HCT116 (cell line): ENCODE measurements at regions not wholly inside any gene's neighbourhood (a gene's known extent, or its start where the extent isn't known, plus 50 kb on each side); places are given as distances from the start of the nearest gene placed in this dataset.

Experiments used
- ATAC-seq: fragments of 200-7000 bp; cut with Tn5 transposase; 2 replicates; pipeline ENCODE4 v1.9.1; 2020; ENCODE audit warnings: mild to moderate bottlenecking, moderate library complexity
- BruUV-seq: library from RNA; stranded (reverse); fragments of 400-500 nt; replicated peaks from 2 replicates; lab custom pipeline; 2021; lab: Mats Ljungman, UMichigan
- CTCF ChIA-PET: fragments of 300-600 bp; sonication (Branson Sonifier 250); formaldehyde crosslinking; loops from one replicate; lab custom pipeline; 2021; ENCODE audit warnings: antibody characterized with exemption; lab: Charles Lee
- POLR2A ChIA-PET: fragments of 300-600, 350-600 bp; sonication (Branson Sonifier 250); formaldehyde crosslinking; loops from one replicate; lab custom pipeline; 2021; ENCODE audit warnings: antibody characterized with exemption; lab: Charles Lee
- RAD21 ChIA-PET, 2 experiments: fragments of 300-600 bp; sonication (Branson Sonifier 250); formaldehyde crosslinking; loops; one replicate each; lab custom pipeline; 2023; ENCODE audit warnings: low total read pairs in 2 of 2; ENCODE audit not compliant: uncharacterized antibody in 2 of 2, unreplicated experiment in 2 of 2, low non-redundant PET in 1 of 2; lab: Charles Lee
- DNase-seq: peaks from one replicate; pipeline ENCODE4 v3.0.0-alpha.2; 2010; ENCODE audit warnings: low read depth, low spot score
- H2AFZ ChIP-seq: fragments of 200-600 bp; shearing (Covaris generic), sonication (generic); 2 replicates; pipeline ENCODE4 v1.6.1; 2017; ENCODE audit warnings: low read depth, mixed run types, mixed read lengths, antibody characterized with exemption, low read length; ENCODE audit not compliant: poor library complexity, severe bottlenecking
- H3K27ac ChIP-seq: 2 replicates; pipeline ENCODE4 v1.5.1; 2012; ENCODE audit warnings: low read depth, low read length
- H3K27me3 ChIP-seq: fragments of 200-600 bp; sonication (generic); 2 replicates; pipeline ENCODE4 v1.6.1; 2016; ENCODE audit warnings: mixed run types, low read length, mixed read lengths; ENCODE audit not compliant: insufficient read depth
- H3K36me3 ChIP-seq, 2 experiments: fragments of 200-500 bp in 1 of 2; fragments of 200-600 bp in 1 of 2; sonication (Bioruptor generic) in 1 of 2; sonication (generic) in 1 of 2; 2 replicates each; pipeline versions ENCODE4 v1.5.1 to v1.6.1; 2014 to 2016; ENCODE audit warnings: low read length in 2 of 2, inconsistent platforms in 1 of 2, mixed read lengths in 1 of 2, mixed run types in 1 of 2; ENCODE audit not compliant: insufficient read depth in 2 of 2, control insufficient read depth in 1 of 2
- H3K4me1 ChIP-seq, 2 experiments: fragments of 200-600 bp in 1 of 2; sonication (generic) in 1 of 2; 2 replicates each; pipeline versions ENCODE4 v1.5.1 to v1.6.1; 2012 to 2017; ENCODE audit warnings: low read length in 2 of 2, inconsistent platforms in 1 of 2, mild to moderate bottlenecking in 1 of 2, mixed read lengths in 1 of 2, mixed run types in 1 of 2, moderate library complexity in 1 of 2; ENCODE audit not compliant: insufficient read depth in 2 of 2, control insufficient read depth in 1 of 2
- H3K4me2 ChIP-seq: fragments of 200-600 bp; sonication (generic); 2 replicates; pipeline ENCODE4 v1.6.1; 2017; ENCODE audit warnings: mixed run types, low read length, mixed read lengths
- H3K4me3 ChIP-seq, 2 experiments: fragments of 200-600 bp in 1 of 2; sonication (generic) in 1 of 2; replicated peaks in 1 of 2; 2 replicates each; pipeline ENCODE4 v1.5.1; 2011 to 2016; ENCODE audit warnings: low read length in 2 of 2, control low read depth in 1 of 2, low read depth in 1 of 2, mild to moderate bottlenecking in 1 of 2, mixed read lengths in 1 of 2, mixed run types in 1 of 2
- H3K79me2 ChIP-seq: fragments of 200-600 bp; sonication (generic); 2 replicates; pipeline ENCODE4 v1.6.1; 2017; ENCODE audit warnings: mild to moderate bottlenecking, mixed run types, low read length, moderate library complexity, mixed read lengths; ENCODE audit not compliant: insufficient read depth
- H3K9ac ChIP-seq: fragments of 200-600 bp; sonication (generic); 2 replicates; pipeline ENCODE4 v1.6.1; 2016; ENCODE audit warnings: low read length, mixed read lengths
- H3K9me2 ChIP-seq: fragments of 200-600 bp; sonication (generic), shearing (Covaris generic); 2 replicates; pipeline ENCODE4 v1.6.1; 2017; ENCODE audit warnings: mixed run types, mild to moderate bottlenecking, moderate library complexity; ENCODE audit not compliant: insufficient read depth
- H3K9me3 ChIP-seq, 2 experiments: fragments of 200-500 bp in 1 of 2; fragments of 200-600 bp in 1 of 2; sonication (Bioruptor generic) in 1 of 2; sonication (generic) in 1 of 2; 2 replicates each; pipeline ENCODE4 v1.6.1; 2014 to 2017; ENCODE audit warnings: low read length in 2 of 2, mixed read lengths in 2 of 2, inconsistent platforms in 1 of 2, low read depth in 1 of 2, mild to moderate bottlenecking in 1 of 2, mixed run types in 1 of 2, moderate library complexity in 1 of 2; ENCODE audit not compliant: control insufficient read depth in 1 of 2, insufficient read depth in 1 of 2
- H4K20me1 ChIP-seq: fragments of 200-600 bp; sonication (generic), shearing (Covaris generic); 2 replicates; pipeline ENCODE4 v1.6.1; 2017; ENCODE audit warnings: mixed run types, mild to moderate bottlenecking, moderate library complexity; ENCODE audit not compliant: insufficient read depth
- CBX3 ChIP-seq: IDR thresholded peaks from 2 replicates; pipeline ENCODE4 v1.6.1; 2012; ENCODE audit warnings: low read depth
- CEBPB ChIP-seq: IDR thresholded peaks from 2 replicates; pipeline ENCODE4 v1.6.1; 2012; ENCODE audit warnings: low read depth
- CTCF ChIP-seq, 3 experiments: fragments of 200-600 bp in 1 of 3; sonication (generic) in 1 of 3; IDR thresholded peaks in 2 of 3; conservative IDR thresholded peaks in 1 of 3; 2 replicates each; pipeline ENCODE4 v1.5.1; 2012 to 2017; ENCODE audit warnings: low read depth in 2 of 3, low read length in 2 of 3, antibody characterized with exemption in 1 of 3, borderline replicate concordance in 1 of 3, control low read depth in 1 of 3, mild to moderate bottlenecking in 1 of 3, mixed read lengths in 1 of 3, mixed run types in 1 of 3, moderate library complexity in 1 of 3; ENCODE audit not compliant: insufficient read depth in 1 of 3
- EGR1 ChIP-seq: IDR thresholded peaks from 2 replicates; pipeline ENCODE4 v1.6.1; 2012; ENCODE audit warnings: low read depth
- EZH2phosphoT487 ChIP-seq: fragments of 200-600 bp; IDR thresholded peaks from 2 replicates; pipeline ENCODE4 v1.6.1; 2018; ENCODE audit warnings: antibody characterized with exemption, borderline replicate concordance
- FOSL1 ChIP-seq: IDR thresholded peaks from 2 replicates; pipeline ENCODE4 v1.6.1; 2012; ENCODE audit warnings: low read depth
- JUND ChIP-seq: IDR thresholded peaks from 2 replicates; pipeline ENCODE4 v1.6.1; 2012
- RAD21 ChIP-seq: IDR thresholded peaks from 2 replicates; pipeline ENCODE4 v1.6.1; 2012; ENCODE audit warnings: low read depth, mild to moderate bottlenecking
- SIN3A ChIP-seq: IDR thresholded peaks from 2 replicates; pipeline ENCODE4 v1.6.1; 2012; ENCODE audit warnings: low read depth
- SP1 ChIP-seq: IDR thresholded peaks from 2 replicates; pipeline ENCODE4 v1.6.1; 2012; ENCODE audit warnings: low read depth
- SRF ChIP-seq: IDR thresholded peaks from 2 replicates; pipeline ENCODE4 v1.6.1; 2012; ENCODE audit warnings: low read depth
- YY1 ChIP-seq: IDR thresholded peaks from 2 replicates; pipeline ENCODE4 v1.6.1; 2011; ENCODE audit warnings: low read length, low read depth, moderate library complexity, mild to moderate bottlenecking; ENCODE audit not compliant: insufficient replicate concordance; ENCODE audit errors: extremely low read depth
- intact Hi-C: fragments of 100-400 bp; cut with micrococcal nuclease; formaldehyde crosslinking; loops from 2 replicates; pipeline ENCODE4 v1.10.0; 2022
- TF ChIP-seq, protein P1 (sequence below): IDR thresholded peaks from 2 replicates; pipeline ENCODE4 v1.6.1; 2012; ENCODE audit warnings: low read depth

DNA sequence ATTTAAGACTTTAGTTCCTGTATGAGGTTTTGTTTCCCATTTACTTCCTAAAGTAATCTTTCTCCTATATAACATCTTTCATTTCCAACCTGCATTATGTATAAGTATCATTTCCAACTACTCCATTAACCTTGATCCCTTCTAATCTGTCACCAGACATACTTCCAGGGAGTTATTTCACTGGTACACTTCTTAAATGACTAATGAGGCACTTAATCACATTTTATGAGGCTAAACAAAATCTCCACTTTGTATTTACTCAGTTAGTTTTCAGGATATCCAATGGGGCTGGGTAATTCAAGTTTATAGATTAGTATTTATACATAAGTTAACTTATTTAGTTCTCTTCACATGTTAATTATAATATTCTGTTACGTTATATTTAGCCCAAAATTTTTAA, 634.7 kb downstream of the PCDH17 start:
- Histone ChIP-seq H3K9me3 (peaks cover 14 to 21% of the 10 kb centered on the region in 2 experiments; a peak in 2 of 4 replicates), H2AFZ (no peak overlapping the region), H3K9me2 (no peaks in the 10 kb centered on the region), H3K36me3 (no peaks in the 10 kb centered on the region; a peak in 1 of 4 replicates), H3K4me3 (no peak overlapping the region), H4K20me1 (no peaks in the 10 kb centered on the region), H3K79me2 (no peaks in the 10 kb centered on the region), H3K4me1 (no peaks in the 10 kb centered on the region), H3K9ac (no peak overlapping the region), H3K4me2 (no peak overlapping the region), H3K27ac (no peak overlapping the region), H3K27me3 (no peaks in the 10 kb centered on the region)
- DNase-seq (no peak), ATAC-seq (no peak)
- intact Hi-C loops: no loop called here
- ChIA-PET RAD21 (no interaction called here), POLR2A (no interaction called here), CTCF (no interaction called here)
- no TSS peak for BruUV-seq
- no peak for TF ChIP-seq RAD21
- TF ChIP-seq CTCF (IDR thresholded peaks at IDR 0.05 in 2 of 3, conservative IDR thresholded peaks at IDR 0.05 in 1 of 3; ENCODE audit: borderline replicate concordance in 1 of 3, insufficient read depth in 1 of 3, low read depth in 2 of 3, low read length in 2 of 3): no peak
- no peak for TF ChIP-seq SP1
- TF ChIP-seq, protein P1, sequence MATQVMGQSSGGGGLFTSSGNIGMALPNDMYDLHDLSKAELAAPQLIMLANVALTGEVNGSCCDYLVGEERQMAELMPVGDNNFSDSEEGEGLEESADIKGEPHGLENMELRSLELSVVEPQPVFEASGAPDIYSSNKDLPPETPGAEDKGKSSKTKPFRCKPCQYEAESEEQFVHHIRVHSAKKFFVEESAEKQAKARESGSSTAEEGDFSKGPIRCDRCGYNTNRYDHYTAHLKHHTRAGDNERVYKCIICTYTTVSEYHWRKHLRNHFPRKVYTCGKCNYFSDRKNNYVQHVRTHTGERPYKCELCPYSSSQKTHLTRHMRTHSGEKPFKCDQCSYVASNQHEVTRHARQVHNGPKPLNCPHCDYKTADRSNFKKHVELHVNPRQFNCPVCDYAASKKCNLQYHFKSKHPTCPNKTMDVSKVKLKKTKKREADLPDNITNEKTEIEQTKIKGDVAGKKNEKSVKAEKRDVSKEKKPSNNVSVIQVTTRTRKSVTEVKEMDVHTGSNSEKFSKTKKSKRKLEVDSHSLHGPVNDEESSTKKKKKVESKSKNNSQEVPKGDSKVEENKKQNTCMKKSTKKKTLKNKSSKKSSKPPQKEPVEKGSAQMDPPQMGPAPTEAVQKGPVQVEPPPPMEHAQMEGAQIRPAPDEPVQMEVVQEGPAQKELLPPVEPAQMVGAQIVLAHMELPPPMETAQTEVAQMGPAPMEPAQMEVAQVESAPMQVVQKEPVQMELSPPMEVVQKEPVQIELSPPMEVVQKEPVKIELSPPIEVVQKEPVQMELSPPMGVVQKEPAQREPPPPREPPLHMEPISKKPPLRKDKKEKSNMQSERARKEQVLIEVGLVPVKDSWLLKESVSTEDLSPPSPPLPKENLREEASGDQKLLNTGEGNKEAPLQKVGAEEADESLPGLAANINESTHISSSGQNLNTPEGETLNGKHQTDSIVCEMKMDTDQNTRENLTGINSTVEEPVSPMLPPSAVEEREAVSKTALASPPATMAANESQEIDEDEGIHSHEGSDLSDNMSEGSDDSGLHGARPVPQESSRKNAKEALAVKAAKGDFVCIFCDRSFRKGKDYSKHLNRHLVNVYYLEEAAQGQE: no peak
- TF ChIP-seq SIN3A: no peak
- TF ChIP-seq EGR1: no peak
- TF ChIP-seq YY1: no peak
- no peak for TF ChIP-seq FOSL1
- no peak for TF ChIP-seq SRF
- TF ChIP-seq JUND: no peak
- TF ChIP-seq CBX3: no peak
- TF ChIP-seq CEBPB: no peak
- TF ChIP-seq EZH2phosphoT487: no peak
